Muscle of leg (tissue), 3 donors: ENCODE measurements at regions not wholly inside any gene's neighbourhood (a gene's known extent, or its start where the extent isn't known, plus 50 kb on each side); places are given as distances from the start of the nearest gene placed in this dataset.
"Not testable (repeated sequence)": the region's sequence is repeated elsewhere in the genome, so short reads cannot be mapped to it uniquely, and the experiment has no call there.

Experiments
- DNase-seq: peaks from one replicate; pipeline ENCODE4 v3.0.0; 2013
- H3K27ac ChIP-seq: one replicate; pipeline ENCODE4 v1.5.1; 2013; ENCODE audit warnings: mild to moderate bottlenecking, low read length, control low read depth
- H3K27me3 ChIP-seq: one replicate; pipeline ENCODE4 v1.6.1; 2013; ENCODE audit warnings: low read length; ENCODE audit not compliant: control insufficient read depth, insufficient read depth
- H3K36me3 ChIP-seq: one replicate; pipeline ENCODE4 v1.6.1; 2013; ENCODE audit warnings: low read length; ENCODE audit not compliant: control insufficient read depth, insufficient read depth
- H3K4me1 ChIP-seq: one replicate; pipeline ENCODE4 v1.6.1; 2013; ENCODE audit warnings: low read length; ENCODE audit not compliant: control insufficient read depth, insufficient read depth
- H3K4me3 ChIP-seq: one replicate; pipeline ENCODE4 v1.5.1; 2013; ENCODE audit warnings: low read length, control low read depth
- H3K9me3 ChIP-seq: replicated peaks from 2 replicates; pipeline ENCODE4 v1.6.1; 2013; ENCODE audit warnings: low read depth, low read length; ENCODE audit not compliant: control insufficient read depth
- WGBS: methylation state at CpG from one replicate; pipeline ENCODE4 v1.1.5; 2013; ENCODE audit warnings: missing lambda C conversion rate; ENCODE audit not compliant: insufficient coverage; 5-methylcytosine and 5-hydroxymethylcytosine counted together

- not testable (repeated sequence) for H3K4me1 ChIP-seq, H3K9me3 ChIP-seq, H3K36me3 ChIP-seq, H3K27me3 ChIP-seq, H3K4me3 ChIP-seq, H3K27ac ChIP-seq, DNase-seq
- 71% methylated on average over 56 of the region's 61 CpGs for WGBS
Measured at GRCh38 chr9:65384759-65385654, 100.0 kb upstream of the FOXD4L5 start.

GRCh38 chr9:65384066-65384465, 99.1 kb upstream of the FOXD4L5 start:
- not testable (repeated sequence) for H3K4me1 ChIP-seq, H3K36me3 ChIP-seq, H3K4me3 ChIP-seq, DNase-seq, H3K9me3 ChIP-seq, H3K27ac ChIP-seq, H3K27me3 ChIP-seq
- 86% methylated on average over 8 of the region's 11 CpGs for WGBS

GRCh38 chr9:65383646-65384045, 98.6 kb upstream of the FOXD4L5 start:
- H3K36me3 ChIP-seq, H3K27ac ChIP-seq, H3K9me3 ChIP-seq, H3K27me3 ChIP-seq, H3K4me3 ChIP-seq, H3K4me1 ChIP-seq, DNase-seq: not testable (repeated sequence)
- WGBS = 83% methylated on average over 15 of the region's 20 CpGs

GRCh38 chr9:65382701-65383318, 97.8 kb upstream of the FOXD4L5 start:
- 55% methylated on average over 29 of the region's 38 CpGs for WGBS
- not testable (repeated sequence) for H3K27ac ChIP-seq, H3K27me3 ChIP-seq, DNase-seq, H3K4me1 ChIP-seq, H3K4me3 ChIP-seq, H3K9me3 ChIP-seq, H3K36me3 ChIP-seq
